ENCODE measurements at regions not wholly inside any gene's neighbourhood (a gene's known extent, or its start where the extent isn't known, plus 50 kb on each side); places are given as distances from the start of the nearest gene placed in this dataset.

- no peak overlapping the region for H3K4me3 ChIP-seq (ENCODE audit: low read length)
- no peak for DNase-seq (ENCODE audit: low read depth)
- TF ChIP-seq, protein P1, sequence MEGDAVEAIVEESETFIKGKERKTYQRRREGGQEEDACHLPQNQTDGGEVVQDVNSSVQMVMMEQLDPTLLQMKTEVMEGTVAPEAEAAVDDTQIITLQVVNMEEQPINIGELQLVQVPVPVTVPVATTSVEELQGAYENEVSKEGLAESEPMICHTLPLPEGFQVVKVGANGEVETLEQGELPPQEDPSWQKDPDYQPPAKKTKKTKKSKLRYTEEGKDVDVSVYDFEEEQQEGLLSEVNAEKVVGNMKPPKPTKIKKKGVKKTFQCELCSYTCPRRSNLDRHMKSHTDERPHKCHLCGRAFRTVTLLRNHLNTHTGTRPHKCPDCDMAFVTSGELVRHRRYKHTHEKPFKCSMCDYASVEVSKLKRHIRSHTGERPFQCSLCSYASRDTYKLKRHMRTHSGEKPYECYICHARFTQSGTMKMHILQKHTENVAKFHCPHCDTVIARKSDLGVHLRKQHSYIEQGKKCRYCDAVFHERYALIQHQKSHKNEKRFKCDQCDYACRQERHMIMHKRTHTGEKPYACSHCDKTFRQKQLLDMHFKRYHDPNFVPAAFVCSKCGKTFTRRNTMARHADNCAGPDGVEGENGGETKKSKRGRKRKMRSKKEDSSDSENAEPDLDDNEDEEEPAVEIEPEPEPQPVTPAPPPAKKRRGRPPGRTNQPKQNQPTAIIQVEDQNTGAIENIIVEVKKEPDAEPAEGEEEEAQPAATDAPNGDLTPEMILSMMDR (conservative IDR thresholded peaks at IDR 0.05; ENCODE audit: low read depth, low read length) = no peak
These were observed 110.3 kb upstream of the CEP85L start for GRCh38 chr6:118761645-118762044.

- TF ChIP-seq, protein P1 (conservative IDR thresholded peaks at IDR 0.05; ENCODE audit: low read depth, low read length) = no peak
- no peak for DNase-seq (ENCODE audit: low read depth)
- H3K4me3 ChIP-seq (ENCODE audit: low read length) = no peak overlapping the region
These were observed 107.6 kb upstream of the CEP85L start for GRCh38 chr6:118758946-118759345.

DNA sequence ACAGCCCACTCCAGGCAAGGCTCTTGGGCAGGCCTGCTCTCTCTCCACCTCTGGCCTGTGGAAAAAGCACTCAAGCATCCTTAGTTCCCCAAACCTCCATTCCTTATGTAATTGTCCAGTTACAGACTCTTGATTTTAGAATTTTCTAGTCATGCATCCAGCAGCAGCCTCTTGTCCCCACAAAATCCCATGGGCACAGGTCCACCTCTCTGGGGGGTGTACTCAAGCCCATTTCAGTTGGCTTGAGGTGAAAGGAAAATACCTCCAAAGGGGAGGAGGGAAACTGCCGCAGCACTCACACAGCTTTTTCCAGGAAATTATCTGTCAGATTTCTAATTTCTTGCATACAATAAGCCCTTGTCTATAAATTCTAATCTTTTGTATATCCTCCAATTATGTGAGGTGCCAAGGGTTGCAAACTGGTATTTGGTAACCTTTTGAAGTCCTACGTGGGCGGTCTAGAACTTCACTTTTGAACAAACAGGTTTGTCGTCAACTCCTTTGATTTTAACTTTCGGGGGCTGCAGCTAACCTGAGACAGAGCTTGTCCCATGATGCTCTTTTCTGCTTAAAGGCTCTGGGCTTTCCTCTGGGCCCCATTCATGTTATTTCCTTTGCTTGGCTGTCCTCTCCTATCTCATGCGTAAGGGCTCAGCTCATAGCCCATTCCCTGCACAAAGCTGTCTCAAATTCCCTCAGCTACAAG is 104.7 kb upstream of the CEP85L start:
- TF ChIP-seq, protein P1 (conservative IDR thresholded peaks at IDR 0.05; ENCODE audit: low read depth, low read length) = no peak
- no peak overlapping the region for H3K4me3 ChIP-seq (ENCODE audit: low read length)
- no peak for DNase-seq (ENCODE audit: low read depth)

GRCh38 chr6:118752803-118753202 is 101.4 kb upstream of the CEP85L start:
- H3K4me3 ChIP-seq (ENCODE audit: low read length) = no peak overlapping the region
- no peak for DNase-seq (ENCODE audit: low read depth)
- TF ChIP-seq, protein P1 (conservative IDR thresholded peaks at IDR 0.05; ENCODE audit: low read depth, low read length) = no peak

GRCh38 chr6:118751072-118751471 is 99.7 kb upstream of the CEP85L start:
- no peak for DNase-seq (ENCODE audit: low read depth)
- H3K4me3 ChIP-seq (ENCODE audit: low read length) = no peak overlapping the region
- TF ChIP-seq, protein P1 (conservative IDR thresholded peaks at IDR 0.05; ENCODE audit: low read depth, low read length) = no peak

- TF ChIP-seq, protein P1 (conservative IDR thresholded peaks at IDR 0.05; ENCODE audit: low read depth, low read length) = no peak
- H3K4me3 ChIP-seq (ENCODE audit: low read length) = no peak overlapping the region
- DNase-seq (ENCODE audit: low read depth) = no peak
These were observed 98.8 kb upstream of the CEP85L start for GRCh38 chr6:118750143-118750542.

- no peak for DNase-seq (ENCODE audit: low read depth)
- TF ChIP-seq, protein P1 (conservative IDR thresholded peaks at IDR 0.05; ENCODE audit: low read depth, low read length) = no peak
- no peak overlapping the region for H3K4me3 ChIP-seq (ENCODE audit: low read length)
These were observed 97.1 kb upstream of the CEP85L start for GRCh38 chr6:118748311-118749062.

Measured in retinal pigment epithelial cell (primary cell).